ENCODE measurements at regions not wholly inside any gene's neighbourhood (a gene's known extent, or its start where the extent isn't known, plus 50 kb on each side); places are given as distances from the start of the nearest gene placed in this dataset.

- no peaks in the 10 kb centered on the region for H3K9me3 ChIP-seq
- ATAC-seq (no peak), DNase-seq (no peak)
- H3K4me3 ChIP-seq = no peak overlapping the region
- no peaks in the 10 kb centered on the region for H3K27me3 ChIP-seq
- no peak for TF ChIP-seq POLR2A (IDR thresholded peaks at IDR 0.05)
- TF ChIP-seq CTCF (IDR thresholded peaks at IDR 0.05 in 4 of 5, conservative IDR thresholded peaks at IDR 0.05 in 1 of 5) = no peak
- H3K27ac ChIP-seq = no peak overlapping the region
- no peaks in the 10 kb centered on the region for H3K4me1 ChIP-seq
- intact Hi-C loops (cut with DNase I; ENCODE audit: low total_unique reads) = no loop called here
- in situ Hi-C loops (cut with MboI; ENCODE audit: low sequenced_read_pairs in 4 of 4) = no loop called here
- no peaks in the 10 kb centered on the region for H3K36me3 ChIP-seq
These were observed 295.6 kb downstream of the FGFR2 start for GRCh38 chr10:121302541-121303180.

GRCh38 chr10:121303287-121303890 lies 294.9 kb downstream of the FGFR2 start:
- Histone ChIP-seq H3K27ac (no peak overlapping the region), H3K9me3 (no peaks in the 10 kb centered on the region), H3K36me3 (no peaks in the 10 kb centered on the region), H3K27me3 (no peaks in the 10 kb centered on the region), H3K4me1 (no peaks in the 10 kb centered on the region), H3K4me3 (no peak overlapping the region)
- in situ Hi-C loops (cut with MboI; ENCODE audit: low sequenced_read_pairs in 4 of 4) (no loop called here), intact Hi-C loops (cut with DNase I; ENCODE audit: low total_unique reads) (no loop called here)
- ATAC-seq = no peak
- DNase-seq = no peak
- TF ChIP-seq CTCF (IDR thresholded peaks at IDR 0.05 in 4 of 5, conservative IDR thresholded peaks at IDR 0.05 in 1 of 5) (no peak), POLR2A (IDR thresholded peaks at IDR 0.05) (no peak)

GRCh38 chr10:121305066-121305465 lies 293.2 kb downstream of the FGFR2 start:
- Histone ChIP-seq H3K27me3 (no peaks in the 10 kb centered on the region), H3K36me3 (no peaks in the 10 kb centered on the region), H3K4me1 (no peaks in the 10 kb centered on the region), H3K9me3 (no peaks in the 10 kb centered on the region), H3K4me3 (no peak overlapping the region), H3K27ac (no peak overlapping the region)
- in situ Hi-C loops (cut with MboI; ENCODE audit: low sequenced_read_pairs in 4 of 4) = no loop called here
- DNase-seq = no peak
- TF ChIP-seq CTCF (IDR thresholded peaks at IDR 0.05 in 4 of 5, conservative IDR thresholded peaks at IDR 0.05 in 1 of 5) (no peak), POLR2A (IDR thresholded peaks at IDR 0.05) (no peak)
- ATAC-seq = no peak
- intact Hi-C loops (cut with DNase I; ENCODE audit: low total_unique reads) = no loop called here

- no peaks in the 10 kb centered on the region for H3K4me1 ChIP-seq
- no peak for DNase-seq
- in situ Hi-C loops (cut with MboI; ENCODE audit: low sequenced_read_pairs in 4 of 4) = no loop called here
These were observed 292.0 kb downstream of the FGFR2 start for GRCh38 chr10:121306159-121306673.

More at GRCh38 chr10:121306159-121306673, 292.0 kb downstream of the FGFR2 start:
- ATAC-seq = no peak
- H3K27me3 ChIP-seq = no peaks in the 10 kb centered on the region
- no peaks in the 10 kb centered on the region for H3K9me3 ChIP-seq
- intact Hi-C loops (cut with DNase I; ENCODE audit: low total_unique reads) = no loop called here
- no peaks in the 10 kb centered on the region for H3K36me3 ChIP-seq
- H3K27ac ChIP-seq = no peak overlapping the region
- TF ChIP-seq CTCF (IDR thresholded peaks at IDR 0.05 in 4 of 5, conservative IDR thresholded peaks at IDR 0.05 in 1 of 5) = no peak
- no peak for TF ChIP-seq POLR2A (IDR thresholded peaks at IDR 0.05)
- H3K4me3 ChIP-seq = no peak overlapping the region

All from gastrocnemius medialis (tissue), 4 donors.